ENCODE measurements at regions not wholly inside any gene's neighbourhood (a gene's known extent, or its start where the extent isn't known, plus 50 kb on each side); places are given as distances from the start of the nearest gene placed in this dataset.

- no peak for DNase-seq
Measured at GRCh38 chr12:113651662-113652061, 180.0 kb upstream of the LHX5 start.

- DNase-seq: no peak
Measured at GRCh38 chr12:113650476-113650875, 178.8 kb upstream of the LHX5 start.

GRCh38 chr12:113649256-113649830 lies 177.7 kb upstream of the LHX5 start:
- no peak for DNase-seq

GRCh38 chr12:113647048-113647447 lies 175.4 kb upstream of the LHX5 start:
- DNase-seq: no peak

- no peak for DNase-seq
Measured at GRCh38 chr12:113645603-113646002, 173.9 kb upstream of the LHX5 start.

- no peak for DNase-seq
Measured at GRCh38 chr12:113645183-113645582, 173.5 kb upstream of the LHX5 start.

- no peak for DNase-seq
Measured at GRCh38 chr12:113643177-113643974, 171.7 kb upstream of the LHX5 start.

- no peak for DNase-seq
Measured at GRCh38 chr12:113642672-113643071, 171.0 kb upstream of the LHX5 start.

- no peak for DNase-seq
Measured at GRCh38 chr12:113642216-113642615, 170.5 kb upstream of the LHX5 start.

GRCh38 chr12:113641426-113642030 lies 169.9 kb upstream of the LHX5 start:
- no peak for DNase-seq

GRCh38 chr12:113640837-113641236 lies 169.2 kb upstream of the LHX5 start:
- DNase-seq: no peak

GRCh38 chr12:113639474-113639873 lies 167.8 kb upstream of the LHX5 start:
- DNase-seq: no peak

GRCh38 chr12:113638460-113638775 lies 166.7 kb upstream of the LHX5 start:
- no peak for DNase-seq

- no peak for DNase-seq
Measured at GRCh38 chr12:113634982-113635381, 163.3 kb upstream of the LHX5 start.

- no peak for DNase-seq
Measured at GRCh38 chr12:113634474-113634873, 162.8 kb upstream of the LHX5 start.

GRCh38 chr12:113633678-113634332 lies 162.1 kb upstream of the LHX5 start:
- no peak for DNase-seq

- DNase-seq: no peak
Measured at GRCh38 chr12:113630625-113631024, 159.0 kb upstream of the LHX5 start.

- DNase-seq: no peak
Measured at GRCh38 chr12:113625499-113625898, 153.8 kb upstream of the LHX5 start.

- no peak for DNase-seq
Measured at GRCh38 chr12:113622410-113622809, 150.7 kb upstream of the LHX5 start.

- DNase-seq: no peak
Measured at GRCh38 chr12:113620437-113620976, 148.8 kb upstream of the LHX5 start.

- no peak for DNase-seq
Measured at GRCh38 chr12:113619202-113619601, 147.5 kb upstream of the LHX5 start.

GRCh38 chr12:113613414-113613813 lies 141.7 kb upstream of the LHX5 start:
- no peak for DNase-seq

GRCh38 chr12:113612793-113613192 lies 141.1 kb upstream of the LHX5 start:
- DNase-seq: no peak
